ENCODE measurements at regions not wholly inside any gene's neighbourhood (a gene's known extent, or its start where the extent isn't known, plus 50 kb on each side); places are given as distances from the start of the nearest gene placed in this dataset.

- Mint-ChIP-seq H3K27me3 (ENCODE audit: low read depth) (no peaks in the 10 kb centered on the region), H3K4me1 (peaks cover 10% of the 10 kb centered on the region), H3K9me3 (peaks cover 6% of the 10 kb centered on the region), H3K36me3 (no peaks in the 10 kb centered on the region), H3K4me3 (no peak overlapping the region), H3K27ac (no peak overlapping the region)
- DNase-seq (ENCODE audit: low spot score in 2 of 2, unreplicated experiment in 2 of 2): no peak
- TF ChIP-seq, protein P1, sequence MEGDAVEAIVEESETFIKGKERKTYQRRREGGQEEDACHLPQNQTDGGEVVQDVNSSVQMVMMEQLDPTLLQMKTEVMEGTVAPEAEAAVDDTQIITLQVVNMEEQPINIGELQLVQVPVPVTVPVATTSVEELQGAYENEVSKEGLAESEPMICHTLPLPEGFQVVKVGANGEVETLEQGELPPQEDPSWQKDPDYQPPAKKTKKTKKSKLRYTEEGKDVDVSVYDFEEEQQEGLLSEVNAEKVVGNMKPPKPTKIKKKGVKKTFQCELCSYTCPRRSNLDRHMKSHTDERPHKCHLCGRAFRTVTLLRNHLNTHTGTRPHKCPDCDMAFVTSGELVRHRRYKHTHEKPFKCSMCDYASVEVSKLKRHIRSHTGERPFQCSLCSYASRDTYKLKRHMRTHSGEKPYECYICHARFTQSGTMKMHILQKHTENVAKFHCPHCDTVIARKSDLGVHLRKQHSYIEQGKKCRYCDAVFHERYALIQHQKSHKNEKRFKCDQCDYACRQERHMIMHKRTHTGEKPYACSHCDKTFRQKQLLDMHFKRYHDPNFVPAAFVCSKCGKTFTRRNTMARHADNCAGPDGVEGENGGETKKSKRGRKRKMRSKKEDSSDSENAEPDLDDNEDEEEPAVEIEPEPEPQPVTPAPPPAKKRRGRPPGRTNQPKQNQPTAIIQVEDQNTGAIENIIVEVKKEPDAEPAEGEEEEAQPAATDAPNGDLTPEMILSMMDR (IDR thresholded peaks at IDR 0.05; ENCODE audit: unreplicated experiment): no peak
Observed at GRCh38 chr13:31043957-31044356, 111.5 kb downstream of the TEX26 start.

GRCh38 chr13:31042481-31043165 is 110.2 kb downstream of the TEX26 start:
- DNase-seq (ENCODE audit: low spot score in 2 of 2, unreplicated experiment in 2 of 2): no peak
- H3K36me3 Mint-ChIP-seq: no peaks in the 10 kb centered on the region
- no peaks in the 10 kb centered on the region for H3K27me3 Mint-ChIP-seq (ENCODE audit: low read depth)
- H3K4me1 Mint-ChIP-seq: peaks cover 10% of the 10 kb centered on the region
- H3K4me3 Mint-ChIP-seq: no peak overlapping the region
- H3K27ac Mint-ChIP-seq: no peak overlapping the region
- H3K9me3 Mint-ChIP-seq: peaks cover 6% of the 10 kb centered on the region
- TF ChIP-seq, protein P1 (IDR thresholded peaks at IDR 0.05; ENCODE audit: unreplicated experiment): no peak

DNA sequence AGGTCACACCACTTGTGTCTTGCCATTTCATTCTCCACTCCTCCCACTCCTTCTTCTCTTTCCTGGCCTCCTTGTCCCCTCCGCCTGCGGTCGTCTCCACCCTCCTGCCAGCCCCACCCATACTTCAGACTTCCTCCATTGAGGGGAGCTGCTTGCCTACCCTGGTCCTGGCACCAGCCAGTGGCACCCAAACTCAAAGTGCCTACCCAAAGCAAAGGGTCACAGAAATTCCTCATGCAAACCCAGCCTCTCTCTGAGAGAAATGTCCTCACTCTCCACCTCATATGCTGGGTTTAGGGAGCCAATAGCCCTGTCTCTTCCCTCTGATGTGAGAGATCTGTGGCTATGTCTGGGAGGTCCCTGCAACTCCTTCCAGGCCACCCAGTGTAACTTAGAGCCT is 109.6 kb downstream of the TEX26 start:
- Mint-ChIP-seq H3K36me3 (no peaks in the 10 kb centered on the region), H3K4me3 (no peak overlapping the region), H3K27ac (no peak overlapping the region), H3K9me3 (peaks cover 6% of the 10 kb centered on the region), H3K4me1 (peaks cover 10% of the 10 kb centered on the region), H3K27me3 (ENCODE audit: low read depth) (no peaks in the 10 kb centered on the region)
- no peak for DNase-seq (ENCODE audit: low spot score in 2 of 2, unreplicated experiment in 2 of 2)
- TF ChIP-seq, protein P1 (IDR thresholded peaks at IDR 0.05; ENCODE audit: unreplicated experiment): no peak

DNA sequence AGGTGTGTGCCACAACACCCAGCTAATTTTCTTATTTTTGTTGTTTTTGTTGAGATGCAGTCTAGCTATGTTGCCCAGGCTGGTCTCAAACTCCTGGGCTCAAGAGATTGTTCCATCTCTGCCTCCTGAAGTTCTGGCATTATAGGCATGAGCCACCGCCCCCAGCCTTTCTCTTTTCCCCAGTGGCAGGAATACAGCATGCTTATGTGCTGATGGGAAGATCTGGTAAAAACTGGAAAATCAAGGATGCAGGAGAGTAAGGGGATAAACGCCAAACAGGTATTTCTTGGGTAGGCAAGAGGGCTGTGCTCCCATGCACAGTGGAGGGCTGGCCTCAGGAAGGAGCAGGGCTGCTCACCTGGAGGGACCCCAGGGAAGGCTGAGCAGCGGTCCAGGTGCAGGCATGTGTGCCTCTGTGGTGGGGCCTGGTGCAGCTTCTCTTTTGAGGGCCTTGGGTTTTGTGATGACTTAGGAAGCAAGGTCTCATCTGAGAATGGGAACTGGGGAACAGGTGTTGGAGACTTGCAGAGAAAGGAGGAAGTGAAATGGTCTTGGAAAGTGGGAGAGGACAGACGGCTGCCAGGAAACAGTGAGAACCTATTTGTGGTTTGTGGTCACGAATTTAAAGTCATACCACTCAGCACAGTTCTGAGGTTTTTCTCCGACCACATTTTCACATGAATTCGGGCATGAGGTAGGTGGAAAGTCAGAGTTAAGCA is 106.5 kb downstream of the TEX26 start:
- Mint-ChIP-seq H3K36me3 (no peaks in the 10 kb centered on the region), H3K27me3 (ENCODE audit: low read depth) (no peaks in the 10 kb centered on the region), H3K4me3 (no peak overlapping the region), H3K9me3 (peaks cover 6% of the 10 kb centered on the region), H3K27ac (no peak overlapping the region), H3K4me1 (peaks cover 18% of the 10 kb centered on the region)
- TF ChIP-seq, protein P1 (IDR thresholded peaks at IDR 0.05; ENCODE audit: unreplicated experiment): no peak
- no peak for DNase-seq (ENCODE audit: low spot score in 2 of 2, unreplicated experiment in 2 of 2)

DNA sequence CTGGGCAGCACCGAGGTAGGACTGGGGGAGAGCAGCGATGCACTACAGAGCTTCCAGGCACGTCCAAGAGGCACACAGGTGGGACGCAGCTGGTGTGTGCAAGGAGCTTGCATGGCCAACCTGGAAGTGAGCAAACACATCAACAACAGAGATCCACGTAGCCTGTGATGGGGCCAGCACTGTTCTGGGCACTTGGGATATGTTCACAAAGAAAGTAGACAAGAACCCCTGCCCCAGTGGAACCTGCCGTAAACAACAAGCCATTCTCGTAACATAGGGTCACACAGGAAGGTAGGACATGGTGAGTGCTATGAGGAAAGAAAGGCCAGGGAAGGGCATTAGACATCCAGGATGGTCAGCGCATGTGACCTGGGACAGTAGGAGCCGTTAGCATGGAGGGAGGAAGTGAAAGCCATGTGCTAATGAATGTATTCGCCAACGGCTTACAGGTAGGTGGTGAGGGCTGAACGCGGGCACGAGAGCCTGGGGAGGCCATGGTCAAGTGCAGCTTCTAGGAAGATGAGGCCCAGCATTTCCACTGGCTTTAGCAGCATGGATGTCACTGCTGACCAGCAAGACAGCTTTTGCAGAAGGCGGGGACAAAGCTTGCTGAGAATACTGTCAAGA is 105.5 kb downstream of the TEX26 start:
- TF ChIP-seq, protein P1 (IDR thresholded peaks at IDR 0.05; ENCODE audit: unreplicated experiment): no peak
- H3K36me3 Mint-ChIP-seq: no peaks in the 10 kb centered on the region
- H3K4me3 Mint-ChIP-seq: no peak overlapping the region
- H3K27me3 Mint-ChIP-seq (ENCODE audit: low read depth): no peaks in the 10 kb centered on the region
- no peak overlapping the region for H3K27ac Mint-ChIP-seq
- peaks cover 18% of the 10 kb centered on the region for H3K4me1 Mint-ChIP-seq
- no peak for DNase-seq (ENCODE audit: low spot score in 2 of 2, unreplicated experiment in 2 of 2)
- H3K9me3 Mint-ChIP-seq: peaks cover 6% of the 10 kb centered on the region

Data from mesothelial cell of epicardium (in vitro differentiated cells).